ENCODE measurements at regions not wholly inside any gene's neighbourhood (a gene's known extent, or its start where the extent isn't known, plus 50 kb on each side); places are given as distances from the start of the nearest gene placed in this dataset.
A peak's percentile ranks its signal among the peaks of the same experiment; 100 is the strongest.

- TF ChIP-seq XRCC3 (IDR thresholded peaks at IDR 0.05) = no peak
- peak; percentile 51 to 92; a peak in 2 of 4 replicates for TF ChIP-seq RCOR1 (IDR thresholded peaks at IDR 0.05; ENCODE audit: borderline replicate concordance in 1 of 2, low read depth in 2 of 2, low read length in 2 of 2)
- TF ChIP-seq MITF (IDR thresholded peaks at IDR 0.05) = peak; percentile 24; the same call in 1 of the 2 replicates
- no peak for TF ChIP-seq ZNF609 (CRISPR knock-in tag; IDR thresholded peaks at IDR 0.05; ENCODE audit: borderline replicate concordance)
- no peak for TF ChIP-seq NR4A1 (CRISPR knock-in tag; IDR thresholded peaks at IDR 0.05)
- no peak for TF ChIP-seq NR4A1 (tag; IDR thresholded peaks at IDR 0.05)
- peak; percentile 50; the same call in 1 of the 2 replicates for TF ChIP-seq ZNF766 (CRISPR knock-in tag; conservative IDR thresholded peaks at IDR 0.05)
- TF ChIP-seq FOXM1 (IDR thresholded peaks at IDR 0.05; ENCODE audit: low read depth) = peak; percentile 50; the same call in 1 of the 2 replicates
- TF ChIP-seq FOXM1 (CRISPR knock-in tag; IDR thresholded peaks at IDR 0.05; ENCODE audit: low read depth) = no peak
- no peak for TF ChIP-seq ZNF146 (CRISPR knock-in tag; IDR thresholded peaks at IDR 0.05; ENCODE audit: unreplicated experiment)
- TF ChIP-seq CREM (IDR thresholded peaks at IDR 0.05; ENCODE audit: low read depth) = peak; percentile 42
- no peak for TF ChIP-seq TCF15 (CRISPR knock-in tag; IDR thresholded peaks at IDR 0.05)
- no peak for TF ChIP-seq BRCA1 (IDR thresholded peaks at IDR 0.05)
- no peak for TF ChIP-seq BRCA1 (CRISPR knock-in tag; IDR thresholded peaks at IDR 0.05)
- no peak for TF ChIP-seq HDAC8 (tag; IDR thresholded peaks at IDR 0.05)
- no peak for TF ChIP-seq SNIP1 (IDR thresholded peaks at IDR 0.05; ENCODE audit: low read depth)
- no peak for TF ChIP-seq ZNF436 (CRISPR knock-in tag; IDR thresholded peaks at IDR 0.05)
- TF ChIP-seq HEY1 (CRISPR knock-in tag; IDR thresholded peaks at IDR 0.05; ENCODE audit: borderline replicate concordance) = no peak
- no peak; the same call in 1 of the 2 replicates for TF ChIP-seq TARDBP (IDR thresholded peaks at IDR 0.05)
- no peak for TF ChIP-seq TAF9B (IDR thresholded peaks at IDR 0.05; ENCODE audit: partially characterized antibody)
- no peak for TF ChIP-seq ZNF518B (CRISPR knock-in tag; IDR thresholded peaks at IDR 0.05)
- TF ChIP-seq TGIF2 (CRISPR knock-in tag; IDR thresholded peaks at IDR 0.05) = no peak
Observed at GRCh38 chr6:126123226-126123625, 136.9 kb downstream of the TRMT11 start (continued).
